ENCODE measurements at regions not wholly inside any gene's neighbourhood (a gene's known extent, or its start where the extent isn't known, plus 50 kb on each side); places are given as distances from the start of the nearest gene placed in this dataset.

DNA sequence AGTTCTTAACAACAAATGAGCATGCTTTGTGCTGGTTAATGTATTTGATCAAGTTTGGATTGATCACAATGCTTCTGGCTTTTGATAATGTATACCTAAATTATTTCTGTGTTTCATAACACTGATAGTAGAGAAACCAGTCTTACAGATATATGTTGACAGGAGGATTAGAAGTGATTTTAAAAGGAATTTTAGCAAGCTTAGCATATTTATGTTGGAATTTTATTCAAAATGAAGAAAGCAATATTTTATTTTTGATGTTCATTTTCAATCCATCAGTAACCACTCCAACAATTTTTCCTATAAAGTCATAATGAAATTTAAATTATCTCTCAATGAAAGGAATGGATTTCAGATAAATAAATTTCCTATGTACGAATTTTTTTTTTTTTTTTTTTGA, 291.8 kb downstream of the HHIPL2 start (continued):
- TF ChIP-seq, protein P1, sequence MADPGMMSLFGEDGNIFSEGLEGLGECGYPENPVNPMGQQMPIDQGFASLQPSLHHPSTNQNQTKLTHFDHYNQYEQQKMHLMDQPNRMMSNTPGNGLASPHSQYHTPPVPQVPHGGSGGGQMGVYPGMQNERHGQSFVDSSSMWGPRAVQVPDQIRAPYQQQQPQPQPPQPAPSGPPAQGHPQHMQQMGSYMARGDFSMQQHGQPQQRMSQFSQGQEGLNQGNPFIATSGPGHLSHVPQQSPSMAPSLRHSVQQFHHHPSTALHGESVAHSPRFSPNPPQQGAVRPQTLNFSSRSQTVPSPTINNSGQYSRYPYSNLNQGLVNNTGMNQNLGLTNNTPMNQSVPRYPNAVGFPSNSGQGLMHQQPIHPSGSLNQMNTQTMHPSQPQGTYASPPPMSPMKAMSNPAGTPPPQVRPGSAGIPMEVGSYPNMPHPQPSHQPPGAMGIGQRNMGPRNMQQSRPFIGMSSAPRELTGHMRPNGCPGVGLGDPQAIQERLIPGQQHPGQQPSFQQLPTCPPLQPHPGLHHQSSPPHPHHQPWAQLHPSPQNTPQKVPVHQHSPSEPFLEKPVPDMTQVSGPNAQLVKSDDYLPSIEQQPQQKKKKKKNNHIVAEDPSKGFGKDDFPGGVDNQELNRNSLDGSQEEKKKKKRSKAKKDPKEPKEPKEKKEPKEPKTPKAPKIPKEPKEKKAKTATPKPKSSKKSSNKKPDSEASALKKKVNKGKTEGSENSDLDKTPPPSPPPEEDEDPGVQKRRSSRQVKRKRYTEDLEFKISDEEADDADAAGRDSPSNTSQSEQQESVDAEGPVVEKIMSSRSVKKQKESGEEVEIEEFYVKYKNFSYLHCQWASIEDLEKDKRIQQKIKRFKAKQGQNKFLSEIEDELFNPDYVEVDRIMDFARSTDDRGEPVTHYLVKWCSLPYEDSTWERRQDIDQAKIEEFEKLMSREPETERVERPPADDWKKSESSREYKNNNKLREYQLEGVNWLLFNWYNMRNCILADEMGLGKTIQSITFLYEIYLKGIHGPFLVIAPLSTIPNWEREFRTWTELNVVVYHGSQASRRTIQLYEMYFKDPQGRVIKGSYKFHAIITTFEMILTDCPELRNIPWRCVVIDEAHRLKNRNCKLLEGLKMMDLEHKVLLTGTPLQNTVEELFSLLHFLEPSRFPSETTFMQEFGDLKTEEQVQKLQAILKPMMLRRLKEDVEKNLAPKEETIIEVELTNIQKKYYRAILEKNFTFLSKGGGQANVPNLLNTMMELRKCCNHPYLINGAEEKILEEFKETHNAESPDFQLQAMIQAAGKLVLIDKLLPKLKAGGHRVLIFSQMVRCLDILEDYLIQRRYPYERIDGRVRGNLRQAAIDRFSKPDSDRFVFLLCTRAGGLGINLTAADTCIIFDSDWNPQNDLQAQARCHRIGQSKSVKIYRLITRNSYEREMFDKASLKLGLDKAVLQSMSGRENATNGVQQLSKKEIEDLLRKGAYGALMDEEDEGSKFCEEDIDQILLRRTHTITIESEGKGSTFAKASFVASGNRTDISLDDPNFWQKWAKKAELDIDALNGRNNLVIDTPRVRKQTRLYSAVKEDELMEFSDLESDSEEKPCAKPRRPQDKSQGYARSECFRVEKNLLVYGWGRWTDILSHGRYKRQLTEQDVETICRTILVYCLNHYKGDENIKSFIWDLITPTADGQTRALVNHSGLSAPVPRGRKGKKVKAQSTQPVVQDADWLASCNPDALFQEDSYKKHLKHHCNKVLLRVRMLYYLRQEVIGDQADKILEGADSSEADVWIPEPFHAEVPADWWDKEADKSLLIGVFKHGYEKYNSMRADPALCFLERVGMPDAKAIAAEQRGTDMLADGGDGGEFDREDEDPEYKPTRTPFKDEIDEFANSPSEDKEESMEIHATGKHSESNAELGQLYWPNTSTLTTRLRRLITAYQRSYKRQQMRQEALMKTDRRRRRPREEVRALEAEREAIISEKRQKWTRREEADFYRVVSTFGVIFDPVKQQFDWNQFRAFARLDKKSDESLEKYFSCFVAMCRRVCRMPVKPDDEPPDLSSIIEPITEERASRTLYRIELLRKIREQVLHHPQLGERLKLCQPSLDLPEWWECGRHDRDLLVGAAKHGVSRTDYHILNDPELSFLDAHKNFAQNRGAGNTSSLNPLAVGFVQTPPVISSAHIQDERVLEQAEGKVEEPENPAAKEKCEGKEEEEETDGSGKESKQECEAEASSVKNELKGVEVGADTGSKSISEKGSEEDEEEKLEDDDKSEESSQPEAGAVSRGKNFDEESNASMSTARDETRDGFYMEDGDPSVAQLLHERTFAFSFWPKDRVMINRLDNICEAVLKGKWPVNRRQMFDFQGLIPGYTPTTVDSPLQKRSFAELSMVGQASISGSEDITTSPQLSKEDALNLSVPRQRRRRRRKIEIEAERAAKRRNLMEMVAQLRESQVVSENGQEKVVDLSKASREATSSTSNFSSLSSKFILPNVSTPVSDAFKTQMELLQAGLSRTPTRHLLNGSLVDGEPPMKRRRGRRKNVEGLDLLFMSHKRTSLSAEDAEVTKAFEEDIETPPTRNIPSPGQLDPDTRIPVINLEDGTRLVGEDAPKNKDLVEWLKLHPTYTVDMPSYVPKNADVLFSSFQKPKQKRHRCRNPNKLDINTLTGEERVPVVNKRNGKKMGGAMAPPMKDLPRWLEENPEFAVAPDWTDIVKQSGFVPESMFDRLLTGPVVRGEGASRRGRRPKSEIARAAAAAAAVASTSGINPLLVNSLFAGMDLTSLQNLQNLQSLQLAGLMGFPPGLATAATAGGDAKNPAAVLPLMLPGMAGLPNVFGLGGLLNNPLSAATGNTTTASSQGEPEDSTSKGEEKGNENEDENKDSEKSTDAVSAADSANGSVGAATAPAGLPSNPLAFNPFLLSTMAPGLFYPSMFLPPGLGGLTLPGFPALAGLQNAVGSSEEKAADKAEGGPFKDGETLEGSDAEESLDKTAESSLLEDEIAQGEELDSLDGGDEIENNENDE (IDR thresholded peaks at IDR 0.05; ENCODE audit: insufficient replicate concordance, low read length) = no peak
- TF ChIP-seq ASH2L (IDR thresholded peaks at IDR 0.05; ENCODE audit: low read length) = no peak

Data from H1 (cell line).